ENCODE measurements at regions not wholly inside any gene's neighbourhood (a gene's known extent, or its start where the extent isn't known, plus 50 kb on each side); places are given as distances from the start of the nearest gene placed in this dataset.

- DNase-seq (ENCODE audit: low spot score) (no peak), ATAC-seq (no peak), FAIRE-seq (no peak)
- POLR2A ChIA-PET: no interaction called here
- Histone ChIP-seq H3K79me2 (ENCODE audit: insufficient read depth, low read length) (no peaks in the 10 kb centered on the region), H3K27me3 (ENCODE audit: control insufficient read depth in 1 of 2, insufficient read depth in 2 of 2, low read length in 2 of 2) (no peaks in the 10 kb centered on the region), H3K4me3 (replicated peaks in 1 of 3; ENCODE audit: insufficient read depth in 1 of 3, low read depth in 2 of 3, low read length in 3 of 3) (no peak overlapping the region), H2AFZ (ENCODE audit: low read length) (no peak overlapping the region), H3K27ac (ENCODE audit: extremely low read length, insufficient read depth, low read length) (no peak overlapping the region), H3K4me1 (ENCODE audit: insufficient read depth, low read length) (no peaks in the 10 kb centered on the region), H3K9ac (ENCODE audit: insufficient read depth, low read depth, low read length) (no peak overlapping the region), H3K4me2 (ENCODE audit: low read depth, low read length) (no peak overlapping the region), H3K9me3 (ENCODE audit: low read length) (no peaks in the 10 kb centered on the region), H4K20me1 (ENCODE audit: insufficient read depth, low read length) (no peaks in the 10 kb centered on the region), H3K36me3 (replicated peaks in 1 of 2; ENCODE audit: control insufficient read depth in 1 of 2, insufficient read depth in 2 of 2, low read length in 2 of 2) (no peaks in the 10 kb centered on the region)
- no TSS peak for BruUV-seq (replicated peaks)
- intact Hi-C loops (cut with micrococcal nuclease; ENCODE audit: unreplicated experiment) (no loop called here), in situ Hi-C loops (cut with HindIII; ENCODE audit: extremely low pct_ligation_motif_present, low pct_unique_long_range_greater_than_20kb) (no loop called here)
- WGBS (ENCODE audit: low lambda C conversion rate): 0% methylated on average over 5 of the region's 5 CpGs
- TF ChIP-seq ZNF83 (CRISPR knock-in tag; IDR thresholded peaks at IDR 0.05; ENCODE audit: borderline replicate concordance) (no peak), ZNF589 (CRISPR knock-in tag; conservative IDR thresholded peaks at IDR 0.05) (no peak), ZNF460 (CRISPR knock-in tag; IDR thresholded peaks at IDR 0.05; ENCODE audit: borderline replicate concordance) (no peak), HNRNPLL (IDR thresholded peaks at IDR 0.05; ENCODE audit: low read depth, low read length, poor library complexity, severe bottlenecking) (no peak), FOXA1 (IDR thresholded peaks at IDR 0.05) (no peak), FOXA1 (CRISPR knock-in tag; IDR thresholded peaks at IDR 0.05) (no peak), FOXM1 (CRISPR knock-in tag; IDR thresholded peaks at IDR 0.05) (no peak), PRPF4 (IDR thresholded peaks at IDR 0.05; ENCODE audit: low read depth, low read length, poor library complexity, severe bottlenecking) (no peak), ATF4 (CRISPR knock-in tag; IDR thresholded peaks at IDR 0.05) (no peak), ZNF326 (CRISPR knock-in tag; IDR thresholded peaks at IDR 0.05; ENCODE audit: borderline replicate concordance) (no peak), ZNF839 (CRISPR knock-in tag; IDR thresholded peaks at IDR 0.05; ENCODE audit: borderline replicate concordance) (no peak), ZNF879 (CRISPR knock-in tag; IDR thresholded peaks at IDR 0.05) (no peak), ZNF614 (CRISPR knock-in tag; IDR thresholded peaks at IDR 0.05; ENCODE audit: borderline replicate concordance) (no peak), RBAK (CRISPR knock-in tag; IDR thresholded peaks at IDR 0.05) (no peak), MXD1 (CRISPR knock-in tag; IDR thresholded peaks at IDR 0.05) (no peak), POLR2AphosphoS2 (IDR thresholded peaks at IDR 0.05; ENCODE audit: low read depth, low read length) (no peak), ZNF574 (CRISPR knock-in tag; IDR thresholded peaks at IDR 0.05) (no peak), TRIM22 (IDR thresholded peaks at IDR 0.05) (no peak), ZNF660 (CRISPR knock-in tag; IDR thresholded peaks at IDR 0.05; ENCODE audit: borderline replicate concordance, low read depth) (no peak)
- CTCF ChIA-PET (ENCODE audit: low intra/inter-chr PET ratio, low total read pairs): no interaction called here
Measured at GRCh38 chr3:102195198-102195948, 239.4 kb upstream of the ZPLD1 start.
